ENCODE measurements at regions not wholly inside any gene's neighbourhood (a gene's known extent, or its start where the extent isn't known, plus 50 kb on each side); places are given as distances from the start of the nearest gene placed in this dataset.

DNA sequence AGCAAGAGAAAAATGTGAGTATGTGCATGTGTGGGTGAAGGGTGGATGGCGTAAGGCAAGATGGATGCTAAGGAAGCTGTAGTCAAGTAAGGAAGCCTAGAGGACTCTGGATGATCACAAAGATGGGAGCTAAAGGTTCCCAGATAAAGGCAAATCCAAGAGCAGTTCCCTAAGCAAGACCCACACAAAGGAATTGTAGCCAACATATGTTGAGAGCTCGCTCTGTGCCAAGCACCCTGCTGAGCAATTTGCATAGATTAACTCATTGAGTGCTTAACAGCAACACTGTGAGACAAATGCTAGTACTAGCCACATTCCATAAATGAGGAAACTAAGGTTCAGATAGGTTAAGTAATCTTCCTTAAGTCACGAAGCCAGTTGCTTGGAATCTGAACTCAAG, 132.6 kb downstream of the C1D start:
- TF ChIP-seq, protein P1, sequence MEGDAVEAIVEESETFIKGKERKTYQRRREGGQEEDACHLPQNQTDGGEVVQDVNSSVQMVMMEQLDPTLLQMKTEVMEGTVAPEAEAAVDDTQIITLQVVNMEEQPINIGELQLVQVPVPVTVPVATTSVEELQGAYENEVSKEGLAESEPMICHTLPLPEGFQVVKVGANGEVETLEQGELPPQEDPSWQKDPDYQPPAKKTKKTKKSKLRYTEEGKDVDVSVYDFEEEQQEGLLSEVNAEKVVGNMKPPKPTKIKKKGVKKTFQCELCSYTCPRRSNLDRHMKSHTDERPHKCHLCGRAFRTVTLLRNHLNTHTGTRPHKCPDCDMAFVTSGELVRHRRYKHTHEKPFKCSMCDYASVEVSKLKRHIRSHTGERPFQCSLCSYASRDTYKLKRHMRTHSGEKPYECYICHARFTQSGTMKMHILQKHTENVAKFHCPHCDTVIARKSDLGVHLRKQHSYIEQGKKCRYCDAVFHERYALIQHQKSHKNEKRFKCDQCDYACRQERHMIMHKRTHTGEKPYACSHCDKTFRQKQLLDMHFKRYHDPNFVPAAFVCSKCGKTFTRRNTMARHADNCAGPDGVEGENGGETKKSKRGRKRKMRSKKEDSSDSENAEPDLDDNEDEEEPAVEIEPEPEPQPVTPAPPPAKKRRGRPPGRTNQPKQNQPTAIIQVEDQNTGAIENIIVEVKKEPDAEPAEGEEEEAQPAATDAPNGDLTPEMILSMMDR (IDR thresholded peaks at IDR 0.05; ENCODE audit: poor library complexity), result no peak
- no peak for TF ChIP-seq EZH2 (IDR thresholded peaks at IDR 0.05; ENCODE audit: borderline replicate concordance)
- TF ChIP-seq EZH2phosphoT487 (IDR thresholded peaks at IDR 0.05; ENCODE audit: low read depth, severe bottlenecking, unreplicated experiment), result no peak

All from hepatocyte (in vitro differentiated cells).